ENCODE measurements at regions not wholly inside any gene's neighbourhood (a gene's known extent, or its start where the extent isn't known, plus 50 kb on each side); places are given as distances from the start of the nearest gene placed in this dataset.

- no peak overlapping the region for H3K9ac ChIP-seq (ENCODE audit: low read length)
- no peaks in the 10 kb centered on the region for H3K79me2 ChIP-seq (ENCODE audit: control insufficient read depth, insufficient read depth, low read length)
- H3K4me3 ChIP-seq (ENCODE audit: control extremely low read depth in 1 of 5, extremely low read depth in 1 of 5, insufficient read depth in 1 of 5, low read depth in 2 of 5, low read length in 4 of 5) = no peak overlapping the region
- ATAC-seq (ENCODE audit: low read depth) = no peak
- no peak for DNase-seq
- no peak overlapping the region for H3K27ac Mint-ChIP-seq
- H3K36me3 ChIP-seq (replicated peaks in 1 of 2; ENCODE audit: control extremely low read depth in 1 of 2, control insufficient read depth in 1 of 2, extremely low read depth in 1 of 2, insufficient read depth in 2 of 2, low read length in 1 of 2) = no peaks in the 10 kb centered on the region
- intact Hi-C loops (cut with micrococcal nuclease) = no loop called here
- no peaks in the 10 kb centered on the region for H3K9me3 ChIP-seq (ENCODE audit: control extremely low read depth in 1 of 3, control insufficient read depth in 2 of 3, insufficient read depth in 1 of 3, low read length in 2 of 3)
- CTCF ChIA-PET = no interaction called here
- H3K4me1 ChIP-seq (ENCODE audit: control insufficient read depth in 2 of 2, insufficient read depth in 2 of 2, low read length in 2 of 2) = no peaks in the 10 kb centered on the region
- TF ChIP-seq CTCF (IDR thresholded peaks at IDR 0.05) (no peak), EZH2 (IDR thresholded peaks at IDR 0.05; ENCODE audit: borderline replicate concordance, insufficient read depth, low read depth, low read length, poor library complexity, severe bottlenecking) (no peak)
- H3K27ac ChIP-seq (ENCODE audit: low read length in 2 of 2) = no peak overlapping the region
- POLR2A ChIA-PET = no interaction called here
- no peaks in the 10 kb centered on the region for H3K9me3 Mint-ChIP-seq (ENCODE audit: insufficient read depth)
- no peak overlapping the region for H2AFZ ChIP-seq (ENCODE audit: insufficient read depth, low read depth, low read length, poor library complexity, severe bottlenecking)
- H3K4me1 Mint-ChIP-seq = no peaks in the 10 kb centered on the region
- H3K27me3 ChIP-seq (replicated peaks in 1 of 4; ENCODE audit: control extremely low read depth in 1 of 4, control insufficient read depth in 3 of 4, insufficient read depth in 4 of 4, low read length in 3 of 4) = peaks cover 0 to 4% (median 0%) of the 10 kb centered on the region in 4 experiments
- H3K4me3 Mint-ChIP-seq = no peak overlapping the region
- H4K20me1 ChIP-seq (ENCODE audit: control insufficient read depth, insufficient read depth, low read length, poor library complexity, severe bottlenecking) = no peaks in the 10 kb centered on the region
- no peak overlapping the region for H3K4me2 ChIP-seq (replicated peaks; ENCODE audit: low read depth, low read length, poor library complexity, severe bottlenecking)
- H3K27me3 Mint-ChIP-seq = peaks cover 14% of the 10 kb centered on the region
- 100% methylated on average over 1 of the region's 2 CpGs for WGBS (ENCODE audit: insufficient coverage)
Observed at GRCh38 chr9:88745276-88746001, 210.5 kb downstream of the NXNL2 start.

- POLR2A ChIA-PET = no interaction called here
- CTCF ChIA-PET = no interaction called here
- Mint-ChIP-seq H3K9me3 (ENCODE audit: insufficient read depth) (no peaks in the 10 kb centered on the region), H3K4me1 (no peaks in the 10 kb centered on the region), H3K4me3 (no peak overlapping the region), H3K27ac (no peak overlapping the region), H3K27me3 (peaks cover 12% of the 10 kb centered on the region)
- Histone ChIP-seq H2AFZ (ENCODE audit: insufficient read depth, low read depth, low read length, poor library complexity, severe bottlenecking) (no peak overlapping the region), H3K4me3 (ENCODE audit: control extremely low read depth in 1 of 5, extremely low read depth in 1 of 5, insufficient read depth in 1 of 5, low read depth in 2 of 5, low read length in 4 of 5) (no peak overlapping the region), H3K9me3 (ENCODE audit: control extremely low read depth in 1 of 3, control insufficient read depth in 2 of 3, insufficient read depth in 1 of 3, low read length in 2 of 3) (peaks cover 0 to 2% (median 0%) of the 10 kb centered on the region in 3 donors), H3K79me2 (ENCODE audit: control insufficient read depth, insufficient read depth, low read length) (no peaks in the 10 kb centered on the region), H3K36me3 (replicated peaks in 1 of 2; ENCODE audit: control extremely low read depth in 1 of 2, control insufficient read depth in 1 of 2, extremely low read depth in 1 of 2, insufficient read depth in 2 of 2, low read length in 1 of 2) (no peaks in the 10 kb centered on the region), H3K4me2 (replicated peaks; ENCODE audit: low read depth, low read length, poor library complexity, severe bottlenecking) (no peak overlapping the region), H4K20me1 (ENCODE audit: control insufficient read depth, insufficient read depth, low read length, poor library complexity, severe bottlenecking) (no peaks in the 10 kb centered on the region), H3K27ac (ENCODE audit: low read length in 2 of 2) (no peak overlapping the region), H3K27me3 (replicated peaks in 1 of 4; ENCODE audit: control extremely low read depth in 1 of 4, control insufficient read depth in 3 of 4, insufficient read depth in 4 of 4, low read length in 3 of 4) (peaks cover 0 to 5% (median 0%) of the 10 kb centered on the region in 4 experiments), H3K9ac (ENCODE audit: low read length) (no peak overlapping the region), H3K4me1 (ENCODE audit: control insufficient read depth in 2 of 2, insufficient read depth in 2 of 2, low read length in 2 of 2) (no peaks in the 10 kb centered on the region)
- intact Hi-C loops (cut with micrococcal nuclease) = no loop called here
- DNase-seq (no peak), ATAC-seq (ENCODE audit: low read depth) (no peak)
- WGBS (ENCODE audit: insufficient coverage) = 80% methylated on average over 1 of the region's 6 CpGs
- TF ChIP-seq CTCF (IDR thresholded peaks at IDR 0.05) (no peak), EZH2 (IDR thresholded peaks at IDR 0.05; ENCODE audit: borderline replicate concordance, insufficient read depth, low read depth, low read length, poor library complexity, severe bottlenecking) (no peak)
Observed at GRCh38 chr9:88746029-88746742, 211.2 kb downstream of the NXNL2 start.

Data from B cell (primary cell).